H9 (cell line): ENCODE measurements at regions not wholly inside any gene's neighbourhood (a gene's known extent, or its start where the extent isn't known, plus 50 kb on each side); places are given as distances from the start of the nearest gene placed in this dataset.

Experiments used
- DNase-seq: peaks from one replicate; pipeline ENCODE4 v3.0.0-alpha.2; 2017
- H2AFZ ChIP-seq: one replicate; pipeline ENCODE4 v1.6.1; 2013; ENCODE audit warnings: mild to moderate bottlenecking, low read length, control low read depth, moderate library complexity
- H2AK5ac ChIP-seq: 2 replicates; pipeline ENCODE4 v1.6.1; 2013; ENCODE audit warnings: low read length, control low read depth, mixed read lengths; ENCODE audit not compliant: insufficient read length
- H2BK120ac ChIP-seq: one replicate; pipeline ENCODE4 v1.6.1; 2013; ENCODE audit warnings: low read depth, mild to moderate bottlenecking, low read length, control low read depth, inconsistent platforms; ENCODE audit not compliant: poor library complexity, severe bottlenecking
- H2BK12ac ChIP-seq: 2 replicates; pipeline ENCODE4 v1.6.1; 2013; ENCODE audit warnings: low read length, control low read depth, mixed read lengths, low read depth; ENCODE audit not compliant: insufficient read length
- H2BK15ac ChIP-seq: 2 replicates; pipeline ENCODE4 v1.6.1; 2013; ENCODE audit warnings: low read depth, low read length, control low read depth
- H2BK20ac ChIP-seq: one replicate; pipeline ENCODE4 v1.6.1; 2013; ENCODE audit warnings: low read depth, mild to moderate bottlenecking, low read length, control low read depth, inconsistent platforms; ENCODE audit not compliant: poor library complexity, severe bottlenecking
- H2BK5ac ChIP-seq: 2 replicates; pipeline ENCODE4 v1.6.1; 2013; ENCODE audit warnings: low read length, control low read depth, mixed read lengths; ENCODE audit not compliant: insufficient read length
- H3K14ac ChIP-seq: 2 replicates; pipeline ENCODE4 v1.6.1; 2013; ENCODE audit warnings: low read length, control low read depth; ENCODE audit not compliant: insufficient read depth
- H3K18ac ChIP-seq: 2 replicates; pipeline ENCODE4 v1.6.1; 2013; ENCODE audit warnings: low read depth, mild to moderate bottlenecking, mixed read lengths, low read length, control low read depth; ENCODE audit not compliant: insufficient read length
- H3K23ac ChIP-seq: 2 replicates; pipeline ENCODE4 v1.6.1; 2013; ENCODE audit warnings: low read length, control low read depth, mixed read lengths, low read depth; ENCODE audit not compliant: insufficient read length
- H3K23me2 ChIP-seq: 2 replicates; pipeline ENCODE4 v1.6.1; 2013; ENCODE audit warnings: low read depth, mild to moderate bottlenecking, mixed read lengths, low read length, control low read depth; ENCODE audit not compliant: insufficient read length, poor library complexity, severe bottlenecking
- H3K27ac ChIP-seq: 2 replicates; pipeline ENCODE4 v1.5.1; 2013; ENCODE audit warnings: low read length, control low read depth, mixed read lengths, low read depth; ENCODE audit not compliant: insufficient read length
- H3K27me3 ChIP-seq: 2 replicates; pipeline ENCODE4 v1.6.1; 2013; ENCODE audit warnings: low read length, control low read depth, inconsistent platforms; ENCODE audit not compliant: insufficient read depth
- H3K4ac ChIP-seq: 2 replicates; pipeline ENCODE4 v1.6.1; 2013; ENCODE audit warnings: low read depth, mild to moderate bottlenecking, control low read depth, inconsistent platforms, low read length, moderate library complexity
- H3K4me1 ChIP-seq: 2 replicates; pipeline ENCODE4 v1.6.1; 2013; ENCODE audit warnings: low read length, control low read depth, inconsistent platforms; ENCODE audit not compliant: insufficient read depth
- H3K4me2 ChIP-seq: 2 replicates; pipeline ENCODE4 v1.6.1; 2013; ENCODE audit warnings: low read length, control low read depth, mixed read lengths; ENCODE audit not compliant: insufficient read length, insufficient read depth
- H3K56ac ChIP-seq: 2 replicates; pipeline ENCODE4 v1.6.1; 2013; ENCODE audit warnings: low read depth, mild to moderate bottlenecking, mixed read lengths, low read length, control low read depth; ENCODE audit not compliant: insufficient read length
- H3K79me1 ChIP-seq: 2 replicates; pipeline ENCODE4 v1.6.1; 2013; ENCODE audit warnings: low read depth, mild to moderate bottlenecking, moderate library complexity, low read length, control low read depth, inconsistent platforms; ENCODE audit not compliant: insufficient read depth, poor library complexity, severe bottlenecking
- H3K79me2 ChIP-seq: 2 replicates; pipeline ENCODE4 v1.6.1; 2013; ENCODE audit warnings: low read length, control low read depth, inconsistent platforms; ENCODE audit not compliant: insufficient read depth
- H3K9ac ChIP-seq: 2 replicates; pipeline ENCODE4 v1.6.1; 2013; ENCODE audit warnings: low read length, control low read depth, mixed read lengths; ENCODE audit not compliant: insufficient read length; ENCODE audit errors: extremely low read depth
- H3K9me3 ChIP-seq: one replicate; pipeline ENCODE4 v1.6.1; 2013; ENCODE audit warnings: low read depth, low read length, inconsistent platforms; ENCODE audit not compliant: control insufficient read depth
- H3T11ph ChIP-seq: one replicate; pipeline ENCODE4 v1.6.1; 2013; ENCODE audit warnings: mild to moderate bottlenecking, low read length, control low read depth, inconsistent platforms
- H4K20me1 ChIP-seq: one replicate; pipeline ENCODE4 v1.6.1; 2013; ENCODE audit not compliant: control insufficient read depth, insufficient read length, insufficient read depth
- H4K5ac ChIP-seq: 2 replicates; pipeline ENCODE4 v1.6.1; 2013; ENCODE audit warnings: low read depth, mild to moderate bottlenecking, mixed read lengths, low read length, control low read depth; ENCODE audit not compliant: insufficient read length
- H4K8ac ChIP-seq: replicated peaks from 2 replicates; pipeline ENCODE4 v1.6.1; 2013; ENCODE audit warnings: low read length, control low read depth, mixed read lengths, low read depth; ENCODE audit not compliant: insufficient read length
- H4K91ac ChIP-seq: 2 replicates; pipeline ENCODE4 v1.6.1; 2013; ENCODE audit warnings: low read depth, mild to moderate bottlenecking, moderate library complexity, mixed read lengths, low read length, control low read depth; ENCODE audit not compliant: insufficient read length
- H3K27ac Mint-ChIP-seq, 3 experiments: 2 replicates in 2 of 3; 3 replicates in 1 of 3; pipeline ENCODE4 v1.8.0; 2020 to 2021; ENCODE audit warnings: mixed read lengths in 3 of 3, mild to moderate bottlenecking in 1 of 3, moderate library complexity in 1 of 3
- H3K27me3 Mint-ChIP-seq: 2 replicates; pipeline ENCODE4 v1.8.0; 2021; ENCODE audit warnings: low read depth, mild to moderate bottlenecking, moderate library complexity, mixed read lengths
- H3K36me3 Mint-ChIP-seq, 3 experiments: 2 replicates in 2 of 3; 3 replicates in 1 of 3; pipeline ENCODE4 v1.8.0; 2020 to 2021; ENCODE audit warnings: low read depth in 3 of 3, mixed read lengths in 3 of 3; ENCODE audit not compliant: insufficient read depth in 1 of 3
- H3K4me1 Mint-ChIP-seq, 2 experiments: 2 replicates each; pipeline ENCODE4 v1.8.0; 2020; ENCODE audit warnings: mixed read lengths in 2 of 2
- H3K4me3 Mint-ChIP-seq, 2 experiments: 2 replicates in 1 of 2; 3 replicates in 1 of 2; pipeline ENCODE4 v1.8.0; 2020 to 2021; ENCODE audit warnings: mild to moderate bottlenecking in 2 of 2, mixed read lengths in 2 of 2, moderate library complexity in 1 of 2
- H3K9me3 Mint-ChIP-seq, 2 experiments: 2 replicates in 1 of 2; 3 replicates in 1 of 2; pipeline ENCODE4 v1.8.0; 2020; ENCODE audit warnings: mild to moderate bottlenecking in 2 of 2, mixed read lengths in 2 of 2, moderate library complexity in 1 of 2
- CTCF ChIP-seq: fragments of 200-600 bp; sonication (generic); conservative IDR thresholded peaks from 3 replicates; pipeline ENCODE4 v1.8.0; 2021; ENCODE audit warnings: antibody characterized with exemption, mild to moderate bottlenecking
- WGBS: extraction: QIAGEN DNeasy Blood & Tissue Kit; methylation state at CpG from one replicate; pipeline ENCODE4 v1.1.7; 2013; ENCODE audit warnings: missing lambda C conversion rate, low lambda C conversion rate, mixed read lengths; ENCODE audit not compliant: insufficient read length; ENCODE audit errors: extremely low coverage; 5-methylcytosine and 5-hydroxymethylcytosine counted together

- H3K56ac ChIP-seq, result no peak overlapping the region
- H3K23ac ChIP-seq, result no peak overlapping the region
- H3K27ac ChIP-seq, result no peak overlapping the region
- Mint-ChIP-seq H3K36me3 (peaks cover 7 to 14% (median 8%) of the 10 kb centered on the region in 3 experiments; a peak in 5 of 7 replicates), H3K4me3 (no peak overlapping the region), H3K9me3 (peaks cover 12 to 14% of the 10 kb centered on the region in 2 experiments), H3K27me3 (peaks cover 32% of the 10 kb centered on the region), H3K27ac (no peak overlapping the region), H3K4me1 (peaks cover 7% of the 10 kb centered on the region in 2 experiments; a peak in 2 of 4 replicates)
- H3K79me1 ChIP-seq, result no peaks in the 10 kb centered on the region
- no peak overlapping the region for H2BK120ac ChIP-seq
- H4K5ac ChIP-seq, result no peak overlapping the region
- no peaks in the 10 kb centered on the region for H4K20me1 ChIP-seq
- H3K14ac ChIP-seq, result no peak overlapping the region
- no peak overlapping the region for H4K8ac ChIP-seq
- H3K4me2 ChIP-seq, result no peak overlapping the region
- no peaks in the 10 kb centered on the region for H3K9me3 ChIP-seq
- no CpG with 5 or more reads among the region's 3 CpGs for WGBS
- no peak overlapping the region for H3K9ac ChIP-seq
- H3K18ac ChIP-seq, result no peak overlapping the region
- no peak overlapping the region for H2AK5ac ChIP-seq
- no peaks in the 10 kb centered on the region for H3K79me2 ChIP-seq
- H3K23me2 ChIP-seq, result no peaks in the 10 kb centered on the region
- no peaks in the 10 kb centered on the region for H3K27me3 ChIP-seq
- H4K91ac ChIP-seq, result no peak overlapping the region
- H2BK12ac ChIP-seq, result no peak overlapping the region
- TF ChIP-seq CTCF, result no peak
- no peak overlapping the region for H2BK5ac ChIP-seq
- H3K4me1 ChIP-seq, result no peaks in the 10 kb centered on the region
- H2AFZ ChIP-seq, result no peak overlapping the region
- no peak overlapping the region for H3T11ph ChIP-seq
- no peak overlapping the region for H2BK15ac ChIP-seq
- no peak overlapping the region for H2BK20ac ChIP-seq
- no peak overlapping the region for H3K4ac ChIP-seq
- DNase-seq, result no peak
These were observed 54.3 kb upstream of the JPH3 start for GRCh38 chr16:87548046-87548445.
